H9 (cell line): ENCODE measurements at regions not wholly inside any gene's neighbourhood (a gene's known extent, or its start where the extent isn't known, plus 50 kb on each side); places are given as distances from the start of the nearest gene placed in this dataset.
A peak's percentile ranks its signal among the peaks of the same experiment; 100 is the strongest.

ENCODE experiments used
- DNase-seq: peaks from one replicate; pipeline ENCODE4 v3.0.0-alpha.2; 2017
- H2AFZ ChIP-seq: one replicate; pipeline ENCODE4 v1.6.1; 2013; ENCODE audit warnings: mild to moderate bottlenecking, low read length, control low read depth, moderate library complexity
- H2AK5ac ChIP-seq: 2 replicates; pipeline ENCODE4 v1.6.1; 2013; ENCODE audit warnings: low read length, control low read depth, mixed read lengths; ENCODE audit not compliant: insufficient read length
- H2BK120ac ChIP-seq: one replicate; pipeline ENCODE4 v1.6.1; 2013; ENCODE audit warnings: low read depth, mild to moderate bottlenecking, low read length, control low read depth, inconsistent platforms; ENCODE audit not compliant: poor library complexity, severe bottlenecking
- H2BK12ac ChIP-seq: 2 replicates; pipeline ENCODE4 v1.6.1; 2013; ENCODE audit warnings: low read length, control low read depth, mixed read lengths, low read depth; ENCODE audit not compliant: insufficient read length
- H2BK15ac ChIP-seq: 2 replicates; pipeline ENCODE4 v1.6.1; 2013; ENCODE audit warnings: low read depth, low read length, control low read depth
- H2BK20ac ChIP-seq: one replicate; pipeline ENCODE4 v1.6.1; 2013; ENCODE audit warnings: low read depth, mild to moderate bottlenecking, low read length, control low read depth, inconsistent platforms; ENCODE audit not compliant: poor library complexity, severe bottlenecking
- H2BK5ac ChIP-seq: 2 replicates; pipeline ENCODE4 v1.6.1; 2013; ENCODE audit warnings: low read length, control low read depth, mixed read lengths; ENCODE audit not compliant: insufficient read length
- H3K14ac ChIP-seq: 2 replicates; pipeline ENCODE4 v1.6.1; 2013; ENCODE audit warnings: low read length, control low read depth; ENCODE audit not compliant: insufficient read depth
- H3K18ac ChIP-seq: 2 replicates; pipeline ENCODE4 v1.6.1; 2013; ENCODE audit warnings: low read depth, mild to moderate bottlenecking, mixed read lengths, low read length, control low read depth; ENCODE audit not compliant: insufficient read length
- H3K23ac ChIP-seq: 2 replicates; pipeline ENCODE4 v1.6.1; 2013; ENCODE audit warnings: low read length, control low read depth, mixed read lengths, low read depth; ENCODE audit not compliant: insufficient read length
- H3K23me2 ChIP-seq: 2 replicates; pipeline ENCODE4 v1.6.1; 2013; ENCODE audit warnings: low read depth, mild to moderate bottlenecking, mixed read lengths, low read length, control low read depth; ENCODE audit not compliant: insufficient read length, poor library complexity, severe bottlenecking
- H3K27ac ChIP-seq: 2 replicates; pipeline ENCODE4 v1.5.1; 2013; ENCODE audit warnings: low read length, control low read depth, mixed read lengths, low read depth; ENCODE audit not compliant: insufficient read length
- H3K27me3 ChIP-seq: 2 replicates; pipeline ENCODE4 v1.6.1; 2013; ENCODE audit warnings: low read length, control low read depth, inconsistent platforms; ENCODE audit not compliant: insufficient read depth
- H3K4ac ChIP-seq: 2 replicates; pipeline ENCODE4 v1.6.1; 2013; ENCODE audit warnings: low read depth, mild to moderate bottlenecking, control low read depth, inconsistent platforms, low read length, moderate library complexity
- H3K4me1 ChIP-seq: 2 replicates; pipeline ENCODE4 v1.6.1; 2013; ENCODE audit warnings: low read length, control low read depth, inconsistent platforms; ENCODE audit not compliant: insufficient read depth
- H3K4me2 ChIP-seq: 2 replicates; pipeline ENCODE4 v1.6.1; 2013; ENCODE audit warnings: low read length, control low read depth, mixed read lengths; ENCODE audit not compliant: insufficient read length, insufficient read depth
- H3K56ac ChIP-seq: 2 replicates; pipeline ENCODE4 v1.6.1; 2013; ENCODE audit warnings: low read depth, mild to moderate bottlenecking, mixed read lengths, low read length, control low read depth; ENCODE audit not compliant: insufficient read length
- H3K79me1 ChIP-seq: 2 replicates; pipeline ENCODE4 v1.6.1; 2013; ENCODE audit warnings: low read depth, mild to moderate bottlenecking, moderate library complexity, low read length, control low read depth, inconsistent platforms; ENCODE audit not compliant: insufficient read depth, poor library complexity, severe bottlenecking
- H3K79me2 ChIP-seq: 2 replicates; pipeline ENCODE4 v1.6.1; 2013; ENCODE audit warnings: low read length, control low read depth, inconsistent platforms; ENCODE audit not compliant: insufficient read depth
- H3K9ac ChIP-seq: 2 replicates; pipeline ENCODE4 v1.6.1; 2013; ENCODE audit warnings: low read length, control low read depth, mixed read lengths; ENCODE audit not compliant: insufficient read length; ENCODE audit errors: extremely low read depth
- H3K9me3 ChIP-seq: one replicate; pipeline ENCODE4 v1.6.1; 2013; ENCODE audit warnings: low read depth, low read length, inconsistent platforms; ENCODE audit not compliant: control insufficient read depth
- H3T11ph ChIP-seq: one replicate; pipeline ENCODE4 v1.6.1; 2013; ENCODE audit warnings: mild to moderate bottlenecking, low read length, control low read depth, inconsistent platforms
- H4K20me1 ChIP-seq: one replicate; pipeline ENCODE4 v1.6.1; 2013; ENCODE audit not compliant: control insufficient read depth, insufficient read length, insufficient read depth
- H4K5ac ChIP-seq: 2 replicates; pipeline ENCODE4 v1.6.1; 2013; ENCODE audit warnings: low read depth, mild to moderate bottlenecking, mixed read lengths, low read length, control low read depth; ENCODE audit not compliant: insufficient read length
- H4K8ac ChIP-seq: replicated peaks from 2 replicates; pipeline ENCODE4 v1.6.1; 2013; ENCODE audit warnings: low read length, control low read depth, mixed read lengths, low read depth; ENCODE audit not compliant: insufficient read length
- H4K91ac ChIP-seq: 2 replicates; pipeline ENCODE4 v1.6.1; 2013; ENCODE audit warnings: low read depth, mild to moderate bottlenecking, moderate library complexity, mixed read lengths, low read length, control low read depth; ENCODE audit not compliant: insufficient read length
- H3K27ac Mint-ChIP-seq, 3 experiments: 2 replicates in 2 of 3; 3 replicates in 1 of 3; pipeline ENCODE4 v1.8.0; 2020 to 2021; ENCODE audit warnings: mixed read lengths in 3 of 3, mild to moderate bottlenecking in 1 of 3, moderate library complexity in 1 of 3
- H3K27me3 Mint-ChIP-seq: 2 replicates; pipeline ENCODE4 v1.8.0; 2021; ENCODE audit warnings: low read depth, mild to moderate bottlenecking, moderate library complexity, mixed read lengths
- H3K36me3 Mint-ChIP-seq, 3 experiments: 2 replicates in 2 of 3; 3 replicates in 1 of 3; pipeline ENCODE4 v1.8.0; 2020 to 2021; ENCODE audit warnings: low read depth in 3 of 3, mixed read lengths in 3 of 3; ENCODE audit not compliant: insufficient read depth in 1 of 3
- H3K4me1 Mint-ChIP-seq, 2 experiments: 2 replicates each; pipeline ENCODE4 v1.8.0; 2020; ENCODE audit warnings: mixed read lengths in 2 of 2
- H3K4me3 Mint-ChIP-seq, 2 experiments: 2 replicates in 1 of 2; 3 replicates in 1 of 2; pipeline ENCODE4 v1.8.0; 2020 to 2021; ENCODE audit warnings: mild to moderate bottlenecking in 2 of 2, mixed read lengths in 2 of 2, moderate library complexity in 1 of 2
- H3K9me3 Mint-ChIP-seq, 2 experiments: 2 replicates in 1 of 2; 3 replicates in 1 of 2; pipeline ENCODE4 v1.8.0; 2020; ENCODE audit warnings: mild to moderate bottlenecking in 2 of 2, mixed read lengths in 2 of 2, moderate library complexity in 1 of 2
- WGBS: extraction: QIAGEN DNeasy Blood & Tissue Kit; methylation state at CpG from one replicate; pipeline ENCODE4 v1.1.7; 2013; ENCODE audit warnings: missing lambda C conversion rate, low lambda C conversion rate, mixed read lengths; ENCODE audit not compliant: insufficient read length; ENCODE audit errors: extremely low coverage; 5-methylcytosine and 5-hydroxymethylcytosine counted together
- TF ChIP-seq, protein P1 (sequence below): fragments of 200-600 bp; sonication (generic); conservative IDR thresholded peaks from 3 replicates; pipeline ENCODE4 v1.8.0; 2021; ENCODE audit warnings: antibody characterized with exemption, mild to moderate bottlenecking

GRCh38 chr9:79301551-79302391, 270.0 kb upstream of the TLE4 start:
- no peak overlapping the region for H2AK5ac ChIP-seq
- no peak overlapping the region for H3T11ph ChIP-seq
- H3K79me1 ChIP-seq = no peaks in the 10 kb centered on the region
- DNase-seq = no peak
- H3K4ac ChIP-seq = no peak overlapping the region
- TF ChIP-seq, protein P1, sequence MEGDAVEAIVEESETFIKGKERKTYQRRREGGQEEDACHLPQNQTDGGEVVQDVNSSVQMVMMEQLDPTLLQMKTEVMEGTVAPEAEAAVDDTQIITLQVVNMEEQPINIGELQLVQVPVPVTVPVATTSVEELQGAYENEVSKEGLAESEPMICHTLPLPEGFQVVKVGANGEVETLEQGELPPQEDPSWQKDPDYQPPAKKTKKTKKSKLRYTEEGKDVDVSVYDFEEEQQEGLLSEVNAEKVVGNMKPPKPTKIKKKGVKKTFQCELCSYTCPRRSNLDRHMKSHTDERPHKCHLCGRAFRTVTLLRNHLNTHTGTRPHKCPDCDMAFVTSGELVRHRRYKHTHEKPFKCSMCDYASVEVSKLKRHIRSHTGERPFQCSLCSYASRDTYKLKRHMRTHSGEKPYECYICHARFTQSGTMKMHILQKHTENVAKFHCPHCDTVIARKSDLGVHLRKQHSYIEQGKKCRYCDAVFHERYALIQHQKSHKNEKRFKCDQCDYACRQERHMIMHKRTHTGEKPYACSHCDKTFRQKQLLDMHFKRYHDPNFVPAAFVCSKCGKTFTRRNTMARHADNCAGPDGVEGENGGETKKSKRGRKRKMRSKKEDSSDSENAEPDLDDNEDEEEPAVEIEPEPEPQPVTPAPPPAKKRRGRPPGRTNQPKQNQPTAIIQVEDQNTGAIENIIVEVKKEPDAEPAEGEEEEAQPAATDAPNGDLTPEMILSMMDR = no peak
- no peak overlapping the region for H4K91ac ChIP-seq
- H4K20me1 ChIP-seq = no peaks in the 10 kb centered on the region
- H3K9ac ChIP-seq = no peak overlapping the region
- no peak overlapping the region for H4K5ac ChIP-seq
- H3K36me3 Mint-ChIP-seq = no peaks in the 10 kb centered on the region
- H3K9me3 Mint-ChIP-seq = no peaks in the 10 kb centered on the region
- no peak overlapping the region for H3K56ac ChIP-seq
- H3K23ac ChIP-seq = no peak overlapping the region
- no peaks in the 10 kb centered on the region for H3K27me3 ChIP-seq
- no peak overlapping the region for H2BK120ac ChIP-seq
- H3K27ac ChIP-seq = no peak overlapping the region
- H3K9me3 ChIP-seq = no peaks in the 10 kb centered on the region
- WGBS = no CpG with 5 or more reads among the region's 8 CpGs
- peak overlapping the region in 1 of 3 experiments; percentile 34; a peak in 1 of 7 replicates for H3K27ac Mint-ChIP-seq
- H2AFZ ChIP-seq = no peak overlapping the region
- no peaks in the 10 kb centered on the region for H3K27me3 Mint-ChIP-seq
- no peak overlapping the region for H3K18ac ChIP-seq
- peaks cover 41 to 43% of the 10 kb centered on the region in 2 experiments for H3K4me1 Mint-ChIP-seq
- H2BK12ac ChIP-seq = no peak overlapping the region
- H3K4me1 ChIP-seq = peaks cover 5% of the 10 kb centered on the region
- H3K4me2 ChIP-seq = no peak overlapping the region
- no peak overlapping the region for H2BK15ac ChIP-seq
- H4K8ac ChIP-seq = no peak overlapping the region
- no peak overlapping the region for H3K14ac ChIP-seq
- no peak overlapping the region for H3K4me3 Mint-ChIP-seq
- no peak overlapping the region for H2BK20ac ChIP-seq
- no peaks in the 10 kb centered on the region for H3K79me2 ChIP-seq
- no peaks in the 10 kb centered on the region for H3K23me2 ChIP-seq
- H2BK5ac ChIP-seq = no peak overlapping the region
